Mucosa of descending colon (tissue), 3 donors: ENCODE measurements at regions not wholly inside any gene's neighbourhood (a gene's known extent, or its start where the extent isn't known, plus 50 kb on each side); places are given as distances from the start of the nearest gene placed in this dataset.

Source experiments
- ATAC-seq: fragments of 200-7000 bp; cut with Tn5 transposase; one replicate; pipeline ENCODE4 v1.9.1; 2020; ENCODE audit warnings: mild to moderate bottlenecking, moderate library complexity
- DNase-seq, 3 donors: peaks; one replicate each; pipeline ENCODE4 v3.0.0-alpha.2; 2020
- H3K36me3 ChIP-seq: fragments of 200-600 bp; one replicate; pipeline ENCODE4 v1.8.0; 2021; ENCODE audit warnings: low read depth, mild to moderate bottlenecking
- H3K4me1 ChIP-seq: fragments of 200-600 bp; one replicate; pipeline ENCODE4 v1.8.0; 2021; ENCODE audit warnings: low read depth, mild to moderate bottlenecking
- H3K4me3 ChIP-seq: fragments of 200-600 bp; one replicate; pipeline ENCODE4 v1.8.0; 2021; ENCODE audit warnings: mild to moderate bottlenecking
- H3K9me3 ChIP-seq: fragments of 200-600 bp; one replicate; pipeline ENCODE4 v1.8.0; 2021; ENCODE audit warnings: mild to moderate bottlenecking
- intact Hi-C, 2 donors: fragments of 100-400 bp; cut with DNase I in 1 of 2; cut with micrococcal nuclease in 1 of 2; formaldehyde crosslinking; loops; one replicate each; pipeline versions ENCODE4 v1.11.0 to v1.11.1; 2022; cut with DNase I, micrococcal nuclease
- TF ChIP-seq, protein P1 (sequence below): fragments of 200-600 bp; IDR thresholded peaks from one replicate; pipeline ENCODE4 v1.8.0; 2022; ENCODE audit warnings: antibody characterized with exemption, mild to moderate bottlenecking
- donor health status: DM: no; HTN: no; CAD: no; lungs with moderate emphysema.
- donor health status: DM: no; HTN: no; CAD: no.
- donor health status: DM: no; HTN: yes; CAD: no.

DNA sequence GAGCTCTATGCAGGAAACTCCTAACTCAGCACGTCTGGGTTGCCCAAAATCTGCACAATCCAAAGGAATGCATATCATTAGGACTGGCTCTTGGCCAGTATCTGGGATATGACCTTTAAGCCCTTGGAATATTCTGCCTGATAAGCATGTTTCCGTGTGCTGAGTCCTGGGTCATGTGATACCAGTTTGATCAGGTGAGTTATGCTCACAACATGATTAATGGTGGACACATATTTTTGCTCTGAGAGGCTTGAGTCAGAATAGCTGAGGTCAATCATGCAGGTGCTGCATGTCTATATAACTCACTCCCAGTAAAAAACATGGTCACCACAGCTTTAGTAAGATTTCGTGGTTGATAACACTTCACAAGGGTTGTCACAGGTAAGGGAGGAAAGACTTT lies 408.8 kb downstream of the YTHDC2 start:
- H3K36me3 ChIP-seq = no peaks in the 10 kb centered on the region
- intact Hi-C loops = no loop called here
- H3K4me3 ChIP-seq = no peak overlapping the region
- DNase-seq (no peak), ATAC-seq (peak; percentile 41)
- H3K9me3 ChIP-seq = no peaks in the 10 kb centered on the region
- TF ChIP-seq, protein P1, sequence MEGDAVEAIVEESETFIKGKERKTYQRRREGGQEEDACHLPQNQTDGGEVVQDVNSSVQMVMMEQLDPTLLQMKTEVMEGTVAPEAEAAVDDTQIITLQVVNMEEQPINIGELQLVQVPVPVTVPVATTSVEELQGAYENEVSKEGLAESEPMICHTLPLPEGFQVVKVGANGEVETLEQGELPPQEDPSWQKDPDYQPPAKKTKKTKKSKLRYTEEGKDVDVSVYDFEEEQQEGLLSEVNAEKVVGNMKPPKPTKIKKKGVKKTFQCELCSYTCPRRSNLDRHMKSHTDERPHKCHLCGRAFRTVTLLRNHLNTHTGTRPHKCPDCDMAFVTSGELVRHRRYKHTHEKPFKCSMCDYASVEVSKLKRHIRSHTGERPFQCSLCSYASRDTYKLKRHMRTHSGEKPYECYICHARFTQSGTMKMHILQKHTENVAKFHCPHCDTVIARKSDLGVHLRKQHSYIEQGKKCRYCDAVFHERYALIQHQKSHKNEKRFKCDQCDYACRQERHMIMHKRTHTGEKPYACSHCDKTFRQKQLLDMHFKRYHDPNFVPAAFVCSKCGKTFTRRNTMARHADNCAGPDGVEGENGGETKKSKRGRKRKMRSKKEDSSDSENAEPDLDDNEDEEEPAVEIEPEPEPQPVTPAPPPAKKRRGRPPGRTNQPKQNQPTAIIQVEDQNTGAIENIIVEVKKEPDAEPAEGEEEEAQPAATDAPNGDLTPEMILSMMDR = no peak
- H3K4me1 ChIP-seq = no peaks in the 10 kb centered on the region

DNA sequence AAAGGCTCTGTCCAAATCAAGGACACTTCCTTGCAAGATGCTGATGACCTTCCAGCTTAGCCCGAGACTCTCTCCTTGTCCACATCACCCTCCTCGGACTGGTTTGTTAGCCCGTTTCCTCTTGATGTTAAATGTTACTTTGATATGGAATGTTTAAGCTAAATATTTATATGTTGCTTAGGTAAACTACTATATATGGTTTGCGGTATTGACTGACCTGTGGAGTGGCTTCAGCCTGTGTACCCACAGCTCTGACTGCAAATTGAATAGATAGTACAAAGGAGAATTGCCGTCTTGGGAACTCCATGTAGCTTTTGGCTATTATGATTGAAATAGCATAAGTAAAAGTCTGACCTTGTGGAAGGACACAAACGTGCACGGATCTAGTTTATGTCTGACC lies 422.0 kb downstream of the YTHDC2 start:
- H3K4me1 ChIP-seq = no peaks in the 10 kb centered on the region
- H3K9me3 ChIP-seq = no peaks in the 10 kb centered on the region
- peak; percentile 13 for ATAC-seq
- no peak for DNase-seq
- intact Hi-C loops = no loop called here
- no peaks in the 10 kb centered on the region for H3K36me3 ChIP-seq
- TF ChIP-seq, protein P1 = no peak
- no peak overlapping the region for H3K4me3 ChIP-seq

- no peak for DNase-seq
- Histone ChIP-seq H3K9me3 (no peaks in the 10 kb centered on the region), H3K36me3 (no peaks in the 10 kb centered on the region), H3K4me3 (no peak overlapping the region), H3K4me1 (no peaks in the 10 kb centered on the region)
- ATAC-seq = no peak
- intact Hi-C loops = no loop called here
- TF ChIP-seq, protein P1 = no peak
These were observed 423.8 kb downstream of the YTHDC2 start for GRCh38 chr5:113937301-113937700.

DNA sequence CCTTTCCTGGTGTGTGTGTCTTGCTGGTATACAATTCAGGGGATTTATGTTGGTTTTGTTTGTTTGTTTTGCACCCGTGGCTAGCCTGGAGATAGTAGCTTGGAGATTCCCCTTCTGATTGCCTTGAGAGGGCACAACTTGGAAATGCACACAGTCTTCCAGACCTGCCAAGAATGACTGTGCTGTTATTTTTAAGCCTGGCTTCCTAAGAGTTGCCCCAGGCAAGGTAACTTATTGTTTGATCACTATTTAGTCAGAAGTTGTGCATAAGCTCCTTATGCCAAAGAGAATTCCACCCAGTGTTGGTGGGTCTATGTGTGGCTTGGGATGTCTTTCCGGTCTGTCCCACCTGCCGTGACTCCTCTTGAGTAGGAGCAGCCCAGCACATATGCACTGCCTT lies 421.9 kb upstream of the KCNN2 start:
- H3K4me3 ChIP-seq = no peak overlapping the region
- ATAC-seq (no peak), DNase-seq (no peak)
- H3K4me1 ChIP-seq = peaks cover 10% of the 10 kb centered on the region
- intact Hi-C loops = no loop called here
- no peaks in the 10 kb centered on the region for H3K9me3 ChIP-seq
- TF ChIP-seq, protein P1 = no peak
- H3K36me3 ChIP-seq = no peaks in the 10 kb centered on the region

DNA sequence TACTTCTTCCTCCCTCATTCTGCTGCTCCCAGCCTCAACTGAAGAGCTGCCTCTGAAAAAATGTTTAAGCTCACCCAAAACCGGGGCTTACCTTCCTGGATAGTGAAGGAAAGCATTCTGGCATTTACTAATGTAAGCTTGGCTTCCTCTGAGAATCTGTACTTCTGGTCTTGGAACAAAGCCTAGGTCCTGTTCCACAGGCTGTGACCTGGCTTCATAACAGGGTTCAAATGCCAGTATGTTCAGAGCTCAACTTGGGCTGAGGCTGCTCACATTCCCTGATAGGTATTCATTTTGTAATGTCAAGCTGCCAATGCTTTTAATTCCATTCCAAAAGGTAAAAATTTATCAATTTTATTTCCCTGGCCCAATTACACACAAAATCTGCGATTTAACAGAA lies 411.7 kb upstream of the KCNN2 start:
- intact Hi-C loops = no loop called here
- ATAC-seq = no peak
- no peaks in the 10 kb centered on the region for H3K36me3 ChIP-seq

More for the DNA sequence above, 411.7 kb upstream of the KCNN2 start:
- TF ChIP-seq, protein P1 = no peak
- Histone ChIP-seq H3K9me3 (no peaks in the 10 kb centered on the region), H3K4me1 (no peaks in the 10 kb centered on the region), H3K4me3 (no peak overlapping the region)
- no peak for DNase-seq
